WTC11 (cell line): ENCODE measurements at regions not wholly inside any gene's neighbourhood (a gene's known extent, or its start where the extent isn't known, plus 50 kb on each side); places are given as distances from the start of the nearest gene placed in this dataset.

ENCODE experiments used
- ATF3 ChIP-seq: sonication (generic); formaldehyde crosslinking; conservative IDR thresholded peaks from 2 replicates; pipeline ENCODE4 v1.8.1; 2022; ENCODE audit warnings: mild to moderate bottlenecking, missing genetic modification reagents
- TF ChIP-seq, protein P1 (sequence below): sonication (generic); formaldehyde crosslinking; IDR thresholded peaks from 2 replicates; pipeline ENCODE4 v1.8.0; 2023; ENCODE audit warnings: missing genetic modification reagents

DNA sequence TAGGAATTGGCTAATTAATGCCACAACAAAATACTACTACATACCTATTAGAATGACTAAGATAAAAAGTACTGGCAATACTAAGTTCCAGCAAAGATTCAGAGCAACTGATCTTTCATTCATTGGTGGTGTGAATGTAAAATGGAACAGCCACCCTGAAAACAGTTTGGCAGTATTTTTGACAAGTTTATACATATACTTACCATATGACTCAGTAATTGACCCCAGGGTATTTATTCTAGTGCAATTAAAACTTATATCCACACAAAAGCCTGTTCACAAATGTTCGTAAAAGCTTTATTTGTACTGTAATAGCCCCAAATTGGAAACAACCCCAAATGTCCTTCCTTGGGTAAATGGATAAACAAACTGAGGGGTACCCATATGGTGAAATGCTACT lies 270.8 kb upstream of the ACTBL2 start:
- no peak for TF ChIP-seq ATF3 (CRISPR knock-in tag)
- TF ChIP-seq, protein P1, sequence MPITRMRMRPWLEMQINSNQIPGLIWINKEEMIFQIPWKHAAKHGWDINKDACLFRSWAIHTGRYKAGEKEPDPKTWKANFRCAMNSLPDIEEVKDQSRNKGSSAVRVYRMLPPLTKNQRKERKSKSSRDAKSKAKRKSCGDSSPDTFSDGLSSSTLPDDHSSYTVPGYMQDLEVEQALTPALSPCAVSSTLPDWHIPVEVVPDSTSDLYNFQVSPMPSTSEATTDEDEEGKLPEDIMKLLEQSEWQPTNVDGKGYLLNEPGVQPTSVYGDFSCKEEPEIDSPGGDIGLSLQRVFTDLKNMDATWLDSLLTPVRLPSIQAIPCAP: no peak
